H1 (cell line): ENCODE measurements at regions not wholly inside any gene's neighbourhood (a gene's known extent, or its start where the extent isn't known, plus 50 kb on each side); places are given as distances from the start of the nearest gene placed in this dataset.

Experiments used
- CEBPB ChIP-seq: IDR thresholded peaks from 2 replicates; pipeline ENCODE4 v1.6.1; 2012; ENCODE audit warnings: low read depth, low read length
- CHD7 ChIP-seq: fragments of 300-600 bp; sonication (generic); IDR thresholded peaks from 2 replicates; pipeline ENCODE4 v1.7.1; 2012; ENCODE audit warnings: low read length, moderate library complexity, mild to moderate bottlenecking, inconsistent platforms; ENCODE audit not compliant: insufficient replicate concordance
- CTCF ChIP-seq, 3 experiments: IDR thresholded peaks; 1 replicate in 2 of 3; 2 replicates in 1 of 3; pipeline versions ENCODE4 v1.5.1 to v1.6.1; 2011; ENCODE audit warnings: low read length in 3 of 3, mild to moderate bottlenecking in 3 of 3, inconsistent platforms in 2 of 3, low read depth in 1 of 3, moderate library complexity in 1 of 3; ENCODE audit not compliant: insufficient read depth in 1 of 3; ENCODE audit errors: control extremely low read depth in 1 of 3
- EZH2 ChIP-seq: fragments of 200-600 bp; sonication (generic); IDR thresholded peaks from 2 replicates; pipeline ENCODE4 v1.7.1; 2012; ENCODE audit warnings: low read depth, mild to moderate bottlenecking, moderate library complexity, low read length, inconsistent platforms; ENCODE audit not compliant: severe bottlenecking
- MAFK ChIP-seq: IDR thresholded peaks from 2 replicates; pipeline ENCODE4 v1.6.1; 2012; ENCODE audit warnings: low read depth, mild to moderate bottlenecking, improper control_type of control experiment, low read length
- POLR2A ChIP-seq, 2 experiments: IDR thresholded peaks; 1 replicate in 1 of 2; 2 replicates in 1 of 2; pipeline ENCODE4 v1.6.1; 2011; ENCODE audit warnings: low read depth in 2 of 2, low read length in 2 of 2, mild to moderate bottlenecking in 2 of 2; ENCODE audit errors: control extremely low read depth in 1 of 2
- RAD21 ChIP-seq, 2 experiments: IDR thresholded peaks in 1 of 2; conservative IDR thresholded peaks in 1 of 2; 2 replicates each; pipeline ENCODE4 v1.6.1; 2011; ENCODE audit warnings: low read depth in 2 of 2, low read length in 2 of 2, improper control_type of control experiment in 1 of 2, inconsistent platforms in 1 of 2, mild to moderate bottlenecking in 1 of 2, moderate library complexity in 1 of 2
- RFX5 ChIP-seq: IDR thresholded peaks from 2 replicates; pipeline ENCODE4 v1.6.1; 2011; ENCODE audit warnings: low read depth, low read length, improper control_type of control experiment, borderline replicate concordance
- SAP30 ChIP-seq: fragments of 300-600 bp; sonication (generic); IDR thresholded peaks from 2 replicates; pipeline ENCODE4 v1.7.1; 2012; ENCODE audit warnings: low read length, moderate library complexity, mild to moderate bottlenecking, inconsistent platforms; ENCODE audit not compliant: insufficient read depth, insufficient replicate concordance
- TAF1 ChIP-seq: IDR thresholded peaks from 2 replicates; pipeline ENCODE4 v1.6.1; 2011; ENCODE audit warnings: mild to moderate bottlenecking, low read depth, low read length
- ZNF274 ChIP-seq: IDR thresholded peaks from 2 replicates; pipeline ENCODE4 v1.7.0; 2012; ENCODE audit warnings: low read length, borderline replicate concordance; ENCODE audit errors: extremely low read depth

GRCh38 chr20:29086938-29087337 is 2170.5 kb upstream of the DEFB115 start:
- TF ChIP-seq EZH2 (no peak), RFX5 (no peak), TAF1 (no peak), RAD21 (IDR thresholded peaks at IDR 0.05 in 1 of 2, conservative IDR thresholded peaks at IDR 0.05 in 1 of 2; ENCODE audit: low read depth in 2 of 2, low read length in 2 of 2) (no peak), CTCF (IDR thresholded peaks at IDR 0.05; ENCODE audit: control extremely low read depth in 1 of 3, insufficient read depth in 1 of 3, low read depth in 1 of 3, low read length in 3 of 3) (no peak), MAFK (no peak), POLR2A (IDR thresholded peaks at IDR 0.05; ENCODE audit: control extremely low read depth in 1 of 2, low read depth in 2 of 2, low read length in 2 of 2) (no peak), SAP30 (no peak), ZNF274 (no peak), CEBPB (no peak), CHD7 (no peak)
